GM12878 (cell line): ENCODE measurements at regions not wholly inside any gene's neighbourhood (a gene's known extent, or its start where the extent isn't known, plus 50 kb on each side); places are given as distances from the start of the nearest gene placed in this dataset.

Source experiments
- ATAC-seq: fragments of 200-7000 bp; cut with Tn5 transposase; 3 replicates; pipeline ENCODE4 v1.9.1; 2020; ENCODE audit warnings: mild to moderate bottlenecking, moderate library complexity
- BruUV-seq: library from RNA; stranded (reverse); fragments of 400-500 nt; replicated peaks from 2 replicates; lab custom pipeline; 2021; lab: Mats Ljungman, UMichigan
- CTCF ChIA-PET: fragments of 300-600 bp; sonication (Branson Sonifier 250); formaldehyde crosslinking; extraction: SDS; loops from one replicate; lab custom pipeline; 2021; ENCODE audit warnings: inconsistent platforms; lab: Yijun Ruan, JAX
- POLR2A ChIA-PET: fragments of 350-600 bp; formaldehyde crosslinking; extraction: SDS; loops from one replicate; lab custom pipeline; 2021; ENCODE audit warnings: inconsistent platforms; lab: Charles Lee
- RAD21 ChIA-PET: fragments of 300-600 bp; sonication (Branson Sonifier 250); formaldehyde crosslinking; loops from one replicate; lab custom pipeline; 2023; ENCODE audit warnings: antibody characterized with exemption; ENCODE audit not compliant: unreplicated experiment; lab: Charles Lee
- SMC1A ChIA-PET: fragments of 300-600 bp; sonication (Branson Sonifier 250); formaldehyde crosslinking; loops from one replicate; lab custom pipeline; 2023; ENCODE audit not compliant: unreplicated experiment, uncharacterized antibody; lab: Charles Lee
- DNase-seq: peaks from one replicate; pipeline ENCODE4 v3.0.0-alpha.2; 2011; ENCODE audit warnings: low read depth, low spot score
- FAIRE-seq: peaks from 3 replicates; lab custom pipeline; 2011; peaks lifted over from hg19 to GRCh38; lab: Jason Lieb, UNC
- H2AFZ ChIP-seq: 2 replicates; pipeline ENCODE4 v1.6.0; 2011; ENCODE audit warnings: low read depth, low read length, control low read depth; ENCODE audit not compliant: control insufficient read depth
- H3K27ac ChIP-seq: 2 replicates; pipeline ENCODE4 v1.5.1; 2011; ENCODE audit warnings: control low read depth; ENCODE audit not compliant: control insufficient read depth, insufficient read depth
- H3K27me3 ChIP-seq, 2 experiments: replicated peaks in 1 of 2; 2 replicates each; pipeline versions ENCODE4 v1.6.0 to v1.6.1; 2011; ENCODE audit warnings: low read length in 1 of 2; ENCODE audit not compliant: control insufficient read depth in 2 of 2, insufficient read depth in 2 of 2
- H3K36me3 ChIP-seq, 2 experiments: 2 replicates each; pipeline ENCODE4 v1.5.1; 2011; ENCODE audit warnings: low read length in 1 of 2; ENCODE audit not compliant: control insufficient read depth in 2 of 2, insufficient read depth in 2 of 2
- H3K4me1 ChIP-seq: 2 replicates; pipeline ENCODE4 v1.6.1; 2011; ENCODE audit warnings: mild to moderate bottlenecking, low read length, moderate library complexity, mixed read lengths; ENCODE audit not compliant: control insufficient read depth, insufficient read depth
- H3K4me2 ChIP-seq: 2 replicates; pipeline ENCODE4 v1.6.0; 2011; ENCODE audit warnings: control low read depth; ENCODE audit not compliant: control insufficient read depth, insufficient read depth
- H3K4me3 ChIP-seq: fragments of 200-600 bp; sonication (generic); 2 replicates; pipeline ENCODE4 v1.5.1; 2016
- H3K79me2 ChIP-seq: 2 replicates; pipeline ENCODE4 v1.6.0; 2011; ENCODE audit warnings: low read length; ENCODE audit not compliant: control insufficient read depth, insufficient read depth
- H3K9ac ChIP-seq: 2 replicates; pipeline ENCODE4 v1.8.0; 2011; ENCODE audit warnings: low read length, control low read depth, mixed read lengths; ENCODE audit not compliant: control insufficient read depth, insufficient read depth
- H3K9me3 ChIP-seq: replicated peaks from 3 replicates; pipeline ENCODE4 v1.5.1; 2011; ENCODE audit warnings: mild to moderate bottlenecking, low read length; ENCODE audit not compliant: control insufficient read depth, insufficient read depth
- H4K20me1 ChIP-seq: 2 replicates; pipeline ENCODE4 v1.6.0; 2011; ENCODE audit not compliant: control insufficient read depth, insufficient read depth
- ATF7 ChIP-seq: fragments of 450-650 bp; IDR thresholded peaks from 2 replicates; pipeline ENCODE4 v1.6.1; 2016; ENCODE audit warnings: low read depth, mild to moderate bottlenecking
- EED ChIP-seq: sonication (generic); IDR thresholded peaks from 2 replicates; pipeline ENCODE4 v1.6.1; 2016; ENCODE audit warnings: antibody characterized with exemption, low read depth
- GATAD2B ChIP-seq: fragments of 450-650 bp; conservative IDR thresholded peaks from 2 replicates; pipeline ENCODE4 v1.6.1; 2017; ENCODE audit warnings: low read depth, mild to moderate bottlenecking, moderate library complexity
- POLR2AphosphoS2 ChIP-seq: IDR thresholded peaks from 2 replicates; pipeline ENCODE4 v1.6.1; 2011; ENCODE audit warnings: low read depth, mild to moderate bottlenecking, low read length, improper control_type of control experiment, moderate library complexity
- RB1 ChIP-seq: fragments of 450-650 bp; formaldehyde crosslinking; IDR thresholded peaks from 2 replicates; pipeline ENCODE4 v1.6.1; 2017; ENCODE audit warnings: mild to moderate bottlenecking, borderline replicate concordance
- SRF ChIP-seq, 2 experiments: IDR thresholded peaks; 2 replicates each; pipeline ENCODE4 v1.6.1; 2011; ENCODE audit warnings: low read depth in 2 of 2, low read length in 2 of 2, mild to moderate bottlenecking in 1 of 2, moderate library complexity in 1 of 2
- TCF7 ChIP-seq: IDR thresholded peaks from 2 replicates; pipeline ENCODE4 v1.6.1; 2014; ENCODE audit warnings: antibody characterized with exemption, borderline replicate concordance
- ZBED1 ChIP-seq: IDR thresholded peaks from 2 replicates; pipeline ENCODE4 v1.6.1; 2016; ENCODE audit warnings: borderline replicate concordance
- WGBS: methylation state at CpG from one replicate; pipeline ENCODE4 v1.1.6; 2016; ENCODE audit warnings: low lambda C conversion rate; ENCODE audit not compliant: insufficient replicate concordance, insufficient coverage; ENCODE audit errors: missing lambda C conversion rate; 5-methylcytosine and 5-hydroxymethylcytosine counted together
- in situ Hi-C: fragments of 300-500 bp; cut with MboI; formaldehyde crosslinking; loops from 9 replicates; pipeline ENCODE4 v1.14.3; 2018; ENCODE audit warnings: mixed read lengths
- intact Hi-C: fragments of 100-400 bp; cut with micrococcal nuclease; formaldehyde crosslinking; loops from one replicate; pipeline ENCODE4 v1.14.2; 2022; ENCODE audit not compliant: unreplicated experiment
- TF ChIP-seq, protein P1 (sequence below): fragments of 450-650 bp; IDR thresholded peaks from 2 replicates; pipeline ENCODE4 v1.6.1; 2016; ENCODE audit warnings: mild to moderate bottlenecking, moderate library complexity, borderline replicate concordance
- TF ChIP-seq, protein P2 (sequence below): fragments of 450-650 bp; formaldehyde crosslinking; IDR thresholded peaks from 2 replicates; pipeline ENCODE4 v1.4.0; 2020; ENCODE audit warnings: mild to moderate bottlenecking, moderate library complexity
- TF ChIP-seq, protein P3 (sequence below): fragments of 150-350 bp; IDR thresholded peaks from 2 replicates; pipeline ENCODE4 v1.6.1; 2016; ENCODE audit warnings: low read depth, low read length

DNA sequence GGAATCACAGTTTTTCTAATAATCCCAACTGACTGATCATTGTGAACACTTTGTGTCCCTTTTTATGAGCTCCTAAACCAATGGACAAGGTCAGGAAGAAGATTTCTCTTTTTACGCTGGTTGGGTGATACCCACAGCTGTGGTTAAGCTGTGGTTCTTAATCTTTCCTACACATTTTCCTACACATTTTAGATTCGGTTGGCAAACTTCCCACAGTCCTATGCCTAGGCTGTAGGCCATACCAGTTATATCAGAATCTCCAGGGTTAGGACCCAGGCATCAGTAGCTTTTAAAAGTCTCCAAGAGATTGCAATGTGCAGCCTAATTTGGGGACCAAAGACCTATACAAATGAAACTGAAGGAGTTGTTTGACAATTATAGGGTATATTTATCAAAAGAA lies 203.0 kb downstream of the SP3 start:
- no peak for FAIRE-seq
- Histone ChIP-seq H3K4me3 (no peak overlapping the region), H3K9me3 (no peaks in the 10 kb centered on the region), H3K4me1 (no peaks in the 10 kb centered on the region), H4K20me1 (no peaks in the 10 kb centered on the region), H2AFZ (no peak overlapping the region), H3K27ac (no peak overlapping the region), H3K4me2 (no peak overlapping the region), H3K79me2 (no peaks in the 10 kb centered on the region), H3K9ac (no peak overlapping the region), H3K36me3 (no peaks in the 10 kb centered on the region), H3K27me3 (no peaks in the 10 kb centered on the region)
- RAD21 ChIA-PET, result no interaction called here
- POLR2A ChIA-PET, result no interaction called here
- SMC1A ChIA-PET, result no interaction called here
- in situ Hi-C loops, result no loop called here
- CTCF ChIA-PET, result interaction anchor here (0.7 kb wide), 1 partner anchor 987 kb away, joined by 3 read pairs; no protein-coding TSS in a partner anchor
- 29% methylated on average over 2 of the region's 2 CpGs for WGBS
- no peak for DNase-seq
- intact Hi-C loops, result no loop called here
- ATAC-seq, result no peak
- BruUV-seq, result no TSS peak
- no peak for TF ChIP-seq SRF (IDR thresholded peaks at IDR 0.05; ENCODE audit: low read depth in 2 of 2, low read length in 2 of 2)
- TF ChIP-seq, protein P1, sequence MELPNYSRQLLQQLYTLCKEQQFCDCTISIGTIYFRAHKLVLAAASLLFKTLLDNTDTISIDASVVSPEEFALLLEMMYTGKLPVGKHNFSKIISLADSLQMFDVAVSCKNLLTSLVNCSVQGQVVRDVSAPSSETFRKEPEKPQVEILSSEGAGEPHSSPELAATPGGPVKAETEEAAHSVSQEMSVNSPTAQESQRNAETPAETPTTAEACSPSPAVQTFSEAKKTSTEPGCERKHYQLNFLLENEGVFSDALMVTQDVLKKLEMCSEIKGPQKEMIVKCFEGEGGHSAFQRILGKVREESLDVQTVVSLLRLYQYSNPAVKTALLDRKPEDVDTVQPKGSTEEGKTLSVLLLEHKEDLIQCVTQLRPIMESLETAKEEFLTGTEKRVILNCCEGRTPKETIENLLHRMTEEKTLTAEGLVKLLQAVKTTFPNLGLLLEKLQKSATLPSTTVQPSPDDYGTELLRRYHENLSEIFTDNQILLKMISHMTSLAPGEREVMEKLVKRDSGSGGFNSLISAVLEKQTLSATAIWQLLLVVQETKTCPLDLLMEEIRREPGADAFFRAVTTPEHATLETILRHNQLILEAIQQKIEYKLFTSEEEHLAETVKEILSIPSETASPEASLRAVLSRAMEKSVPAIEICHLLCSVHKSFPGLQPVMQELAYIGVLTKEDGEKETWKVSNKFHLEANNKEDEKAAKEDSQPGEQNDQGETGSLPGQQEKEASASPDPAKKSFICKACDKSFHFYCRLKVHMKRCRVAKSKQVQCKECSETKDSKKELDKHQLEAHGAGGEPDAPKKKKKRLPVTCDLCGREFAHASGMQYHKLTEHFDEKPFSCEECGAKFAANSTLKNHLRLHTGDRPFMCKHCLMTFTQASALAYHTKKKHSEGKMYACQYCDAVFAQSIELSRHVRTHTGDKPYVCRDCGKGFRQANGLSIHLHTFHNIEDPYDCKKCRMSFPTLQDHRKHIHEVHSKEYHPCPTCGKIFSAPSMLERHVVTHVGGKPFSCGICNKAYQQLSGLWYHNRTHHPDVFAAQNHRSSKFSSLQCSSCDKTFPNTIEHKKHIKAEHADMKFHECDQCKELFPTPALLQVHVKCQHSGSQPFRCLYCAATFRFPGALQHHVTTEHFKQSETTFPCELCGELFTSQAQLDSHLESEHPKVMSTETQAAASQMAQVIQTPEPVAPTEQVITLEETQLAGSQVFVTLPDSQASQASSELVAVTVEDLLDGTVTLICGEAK, result no peak
- TF ChIP-seq ATF7, result no peak
- no peak for TF ChIP-seq EED
- no peak for TF ChIP-seq ZBED1
- no peak for TF ChIP-seq POLR2AphosphoS2
- TF ChIP-seq RB1, result no peak
- TF ChIP-seq GATAD2B, result no peak
- TF ChIP-seq TCF7, result no peak
- TF ChIP-seq, protein P2, sequence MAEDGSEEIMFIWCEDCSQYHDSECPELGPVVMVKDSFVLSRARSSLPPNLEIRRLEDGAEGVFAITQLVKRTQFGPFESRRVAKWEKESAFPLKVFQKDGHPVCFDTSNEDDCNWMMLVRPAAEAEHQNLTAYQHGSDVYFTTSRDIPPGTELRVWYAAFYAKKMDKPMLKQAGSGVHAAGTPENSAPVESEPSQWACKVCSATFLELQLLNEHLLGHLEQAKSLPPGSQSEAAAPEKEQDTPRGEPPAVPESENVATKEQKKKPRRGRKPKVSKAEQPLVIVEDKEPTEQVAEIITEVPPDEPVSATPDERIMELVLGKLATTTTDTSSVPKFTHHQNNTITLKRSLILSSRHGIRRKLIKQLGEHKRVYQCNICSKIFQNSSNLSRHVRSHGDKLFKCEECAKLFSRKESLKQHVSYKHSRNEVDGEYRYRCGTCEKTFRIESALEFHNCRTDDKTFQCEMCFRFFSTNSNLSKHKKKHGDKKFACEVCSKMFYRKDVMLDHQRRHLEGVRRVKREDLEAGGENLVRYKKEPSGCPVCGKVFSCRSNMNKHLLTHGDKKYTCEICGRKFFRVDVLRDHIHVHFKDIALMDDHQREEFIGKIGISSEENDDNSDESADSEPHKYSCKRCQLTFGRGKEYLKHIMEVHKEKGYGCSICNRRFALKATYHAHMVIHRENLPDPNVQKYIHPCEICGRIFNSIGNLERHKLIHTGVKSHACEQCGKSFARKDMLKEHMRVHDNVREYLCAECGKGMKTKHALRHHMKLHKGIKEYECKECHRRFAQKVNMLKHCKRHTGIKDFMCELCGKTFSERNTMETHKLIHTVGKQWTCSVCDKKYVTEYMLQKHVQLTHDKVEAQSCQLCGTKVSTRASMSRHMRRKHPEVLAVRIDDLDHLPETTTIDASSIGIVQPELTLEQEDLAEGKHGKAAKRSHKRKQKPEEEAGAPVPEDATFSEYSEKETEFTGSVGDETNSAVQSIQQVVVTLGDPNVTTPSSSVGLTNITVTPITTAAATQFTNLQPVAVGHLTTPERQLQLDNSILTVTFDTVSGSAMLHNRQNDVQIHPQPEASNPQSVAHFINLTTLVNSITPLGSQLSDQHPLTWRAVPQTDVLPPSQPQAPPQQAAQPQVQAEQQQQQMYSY (CRISPR knock-in tag), result no peak
- TF ChIP-seq, protein P3, sequence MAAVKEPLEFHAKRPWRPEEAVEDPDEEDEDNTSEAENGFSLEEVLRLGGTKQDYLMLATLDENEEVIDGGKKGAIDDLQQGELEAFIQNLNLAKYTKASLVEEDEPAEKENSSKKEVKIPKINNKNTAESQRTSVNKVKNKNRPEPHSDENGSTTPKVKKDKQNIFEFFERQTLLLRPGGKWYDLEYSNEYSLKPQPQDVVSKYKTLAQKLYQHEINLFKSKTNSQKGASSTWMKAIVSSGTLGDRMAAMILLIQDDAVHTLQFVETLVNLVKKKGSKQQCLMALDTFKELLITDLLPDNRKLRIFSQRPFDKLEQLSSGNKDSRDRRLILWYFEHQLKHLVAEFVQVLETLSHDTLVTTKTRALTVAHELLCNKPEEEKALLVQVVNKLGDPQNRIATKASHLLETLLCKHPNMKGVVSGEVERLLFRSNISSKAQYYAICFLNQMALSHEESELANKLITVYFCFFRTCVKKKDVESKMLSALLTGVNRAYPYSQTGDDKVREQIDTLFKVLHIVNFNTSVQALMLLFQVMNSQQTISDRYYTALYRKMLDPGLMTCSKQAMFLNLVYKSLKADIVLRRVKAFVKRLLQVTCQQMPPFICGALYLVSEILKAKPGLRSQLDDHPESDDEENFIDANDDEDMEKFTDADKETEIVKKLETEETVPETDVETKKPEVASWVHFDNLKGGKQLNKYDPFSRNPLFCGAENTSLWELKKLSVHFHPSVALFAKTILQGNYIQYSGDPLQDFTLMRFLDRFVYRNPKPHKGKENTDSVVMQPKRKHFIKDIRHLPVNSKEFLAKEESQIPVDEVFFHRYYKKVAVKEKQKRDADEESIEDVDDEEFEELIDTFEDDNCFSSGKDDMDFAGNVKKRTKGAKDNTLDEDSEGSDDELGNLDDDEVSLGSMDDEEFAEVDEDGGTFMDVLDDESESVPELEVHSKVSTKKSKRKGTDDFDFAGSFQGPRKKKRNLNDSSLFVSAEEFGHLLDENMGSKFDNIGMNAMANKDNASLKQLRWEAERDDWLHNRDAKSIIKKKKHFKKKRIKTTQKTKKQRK, result no peak
